Heart left ventricle (tissue), 13 donors: ENCODE measurements at regions not wholly inside any gene's neighbourhood (a gene's known extent, or its start where the extent isn't known, plus 50 kb on each side); places are given as distances from the start of the nearest gene placed in this dataset.

Experiments used
- POLR2A ChIP-seq, 2 donors: fragments of 450-650 bp; IDR thresholded peaks; one replicate each; pipeline ENCODE4 v1.6.1; 2017; ENCODE audit warnings: antibody characterized with exemption in 2 of 2, mild to moderate bottlenecking in 2 of 2, moderate library complexity in 2 of 2
- TF ChIP-seq, protein P1 (sequence below), 12 donors: fragments of 200-600 bp; sonication (generic) in 4 of 12; IDR thresholded peaks; one replicate each; pipeline versions ENCODE4 v1.5.0 to v1.8.0; 2018 to 2022; ENCODE audit warnings: antibody characterized with exemption in 12 of 12, mild to moderate bottlenecking in 5 of 12
- donor health status: ischemic (EF 13 %, LVEDD 7.1; RV severe dilation, severe dysfunction).
- donor health status: DM: no; HTN: yes; CAD: no.
- donor health status: DM: no; HTN: no; CAD: no.
- donor health status: ischemic (EF 25% LVEDD 6.9; RV normal size, moderate dysfunction).
- donor health status: ischemic (EF 25% LVEDD 5.7; RV mildly dilated, moderate dysfunction).
- donor health status: ischemic (EF 35%, LVEDD 5.7; RV mildly dilated, moderate dysfunction).
- donor health status: nonischemic (EF 11% LVEDD 7.7; RV severe dilation, severe dysfunction).
- donor health status: DM: yes; HTN: yes; CAD: no.
- donor health status: PGD.
- donor health status: ischemic (EF 29% LVEDD 5.4; RV normal size, mild dysfunction).
- donor health status: nonischemic (EF 23%, LVEDD 6.1; RV moderate dilation, normal function).

DNA sequence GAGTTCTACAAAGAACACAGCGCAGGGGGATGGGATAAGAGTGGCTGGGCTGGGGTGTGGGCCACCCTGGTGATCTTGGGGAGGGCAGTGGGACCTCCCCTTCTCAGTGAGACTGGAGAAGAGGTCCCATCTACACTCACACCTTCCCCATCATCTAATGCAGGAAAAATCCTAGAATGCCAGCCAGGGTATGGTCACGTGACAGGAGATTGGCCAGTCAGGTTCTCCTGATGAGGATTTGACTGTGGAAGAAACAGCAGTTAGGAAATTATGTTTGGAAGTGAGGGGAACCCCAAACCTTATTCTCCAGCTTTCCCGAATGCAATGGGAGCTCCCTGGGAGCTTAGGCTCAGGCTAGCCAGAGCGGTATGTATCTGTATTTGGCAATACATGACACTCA is 158.8 kb upstream of the GRB10 start:
- TF ChIP-seq, protein P1, sequence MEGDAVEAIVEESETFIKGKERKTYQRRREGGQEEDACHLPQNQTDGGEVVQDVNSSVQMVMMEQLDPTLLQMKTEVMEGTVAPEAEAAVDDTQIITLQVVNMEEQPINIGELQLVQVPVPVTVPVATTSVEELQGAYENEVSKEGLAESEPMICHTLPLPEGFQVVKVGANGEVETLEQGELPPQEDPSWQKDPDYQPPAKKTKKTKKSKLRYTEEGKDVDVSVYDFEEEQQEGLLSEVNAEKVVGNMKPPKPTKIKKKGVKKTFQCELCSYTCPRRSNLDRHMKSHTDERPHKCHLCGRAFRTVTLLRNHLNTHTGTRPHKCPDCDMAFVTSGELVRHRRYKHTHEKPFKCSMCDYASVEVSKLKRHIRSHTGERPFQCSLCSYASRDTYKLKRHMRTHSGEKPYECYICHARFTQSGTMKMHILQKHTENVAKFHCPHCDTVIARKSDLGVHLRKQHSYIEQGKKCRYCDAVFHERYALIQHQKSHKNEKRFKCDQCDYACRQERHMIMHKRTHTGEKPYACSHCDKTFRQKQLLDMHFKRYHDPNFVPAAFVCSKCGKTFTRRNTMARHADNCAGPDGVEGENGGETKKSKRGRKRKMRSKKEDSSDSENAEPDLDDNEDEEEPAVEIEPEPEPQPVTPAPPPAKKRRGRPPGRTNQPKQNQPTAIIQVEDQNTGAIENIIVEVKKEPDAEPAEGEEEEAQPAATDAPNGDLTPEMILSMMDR (IDR thresholded peaks at IDR 0.05) = no peak
- TF ChIP-seq POLR2A (IDR thresholded peaks at IDR 0.05) = no peak
